ENCODE measurements at regions not wholly inside any gene's neighbourhood (a gene's known extent, or its start where the extent isn't known, plus 50 kb on each side); places are given as distances from the start of the nearest gene placed in this dataset.

DNA sequence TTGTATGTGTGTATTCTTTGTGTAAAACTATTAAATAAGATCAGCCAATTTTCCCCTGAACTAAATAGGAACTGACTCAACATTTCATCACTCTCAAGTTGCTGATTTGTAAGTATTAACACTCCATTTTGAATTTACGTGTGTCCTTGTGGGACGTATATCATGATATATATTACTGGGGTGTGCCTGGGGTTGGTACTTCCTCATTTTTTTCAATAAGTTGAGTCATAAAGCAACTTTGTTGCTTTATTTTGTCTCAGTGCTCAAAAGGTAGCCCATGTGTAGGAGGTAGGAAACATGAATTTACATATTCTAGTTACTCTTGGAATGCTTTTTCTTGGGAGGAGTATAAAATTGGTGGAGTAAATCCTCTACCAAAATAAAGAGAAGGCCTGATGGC is 193.9 kb upstream of the RAG2 start:
- TF ChIP-seq POLR2A (IDR thresholded peaks at IDR 0.05; ENCODE audit: low read length) = no peak
- no peak for TF ChIP-seq GATA1 (IDR thresholded peaks at IDR 0.05; ENCODE audit: low read depth, low read length)
